Karpas-422 (cell line): ENCODE measurements at regions not wholly inside any gene's neighbourhood (a gene's known extent, or its start where the extent isn't known, plus 50 kb on each side); places are given as distances from the start of the nearest gene placed in this dataset.

Experiments used
- DNase-seq: peaks from one replicate; pipeline ENCODE4 v3.0.0-alpha.2; 2015
- H2AFZ ChIP-seq: fragments of 200-600 bp; sonication (generic); 2 replicates; pipeline ENCODE4 v1.6.1; 2014; ENCODE audit warnings: antibody characterized with exemption, low read length, mixed read lengths
- H3K27ac ChIP-seq: fragments of 200-600 bp; sonication (generic); 2 replicates; pipeline ENCODE4 v1.5.1; 2014; ENCODE audit warnings: mild to moderate bottlenecking, low read length, moderate library complexity
- H3K27me3 ChIP-seq: fragments of 200-600 bp; sonication (generic); 2 replicates; pipeline ENCODE4 v1.6.1; 2014; ENCODE audit warnings: low read length, mixed read lengths
- H3K36me3 ChIP-seq: fragments of 200-600 bp; sonication (generic); 2 replicates; pipeline ENCODE4 v1.6.1; 2014; ENCODE audit warnings: low read length, mixed read lengths; ENCODE audit not compliant: insufficient read depth
- H3K4me1 ChIP-seq: fragments of 200-600 bp; sonication (generic); 2 replicates; pipeline ENCODE4 v1.6.1; 2014; ENCODE audit warnings: mild to moderate bottlenecking, low read length, mixed read lengths
- H3K4me2 ChIP-seq: fragments of 200-600 bp; sonication (generic); 2 replicates; pipeline ENCODE4 v1.6.1; 2014; ENCODE audit warnings: low read length, low read depth, mild to moderate bottlenecking; ENCODE audit not compliant: poor library complexity, severe bottlenecking
- H3K4me3 ChIP-seq: fragments of 200-600 bp; sonication (generic); 2 replicates; pipeline ENCODE4 v1.5.1; 2014; ENCODE audit warnings: mild to moderate bottlenecking, antibody characterized with exemption, low read length, mixed read lengths
- H3K79me2 ChIP-seq: fragments of 200-600 bp; sonication (generic); 2 replicates; pipeline ENCODE4 v1.6.1; 2014; ENCODE audit warnings: mild to moderate bottlenecking, low read length, mixed read lengths
- H3K9ac ChIP-seq: fragments of 200-600 bp; sonication (generic); 2 replicates; pipeline ENCODE4 v1.6.0; 2014; ENCODE audit warnings: low read length
- H3K9me2 ChIP-seq: fragments of 200-600 bp; sonication (generic), shearing (Covaris generic); replicated peaks from 2 replicates; pipeline ENCODE4 v1.6.0; 2014; ENCODE audit warnings: mild to moderate bottlenecking, low read length, moderate library complexity; ENCODE audit not compliant: insufficient read depth
- H3K9me3 ChIP-seq: fragments of 300-700, 200-600 bp; sonication (generic); 2 replicates; pipeline ENCODE4 v1.6.1; 2014; ENCODE audit warnings: low read length, mixed read lengths
- H4K20me1 ChIP-seq: fragments of 200-600 bp; sonication (generic); 2 replicates; pipeline ENCODE4 v1.6.1; 2014; ENCODE audit warnings: mild to moderate bottlenecking, antibody characterized with exemption, low read length, low read depth; ENCODE audit not compliant: insufficient read depth

DNA sequence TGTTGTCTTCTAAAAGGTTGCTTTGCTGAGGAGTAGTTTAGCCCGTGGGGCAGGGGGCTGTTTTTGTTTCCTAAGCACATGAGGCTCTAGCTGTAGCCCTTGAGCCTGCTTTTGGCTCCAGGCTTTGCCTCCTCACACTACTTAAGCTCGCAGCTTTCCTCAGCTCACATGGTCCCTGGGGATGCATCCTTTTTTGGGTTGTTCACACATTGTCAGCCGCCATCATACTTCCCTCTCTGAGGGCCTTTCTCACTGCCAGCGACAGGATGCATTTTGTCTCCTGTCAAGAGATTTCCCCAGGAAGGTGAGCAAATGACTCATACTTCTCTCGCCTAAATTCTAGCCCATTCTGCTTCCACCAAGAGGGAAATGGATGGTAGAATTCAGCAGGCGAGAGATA is 279.5 kb upstream of the PKDCC start:
- Histone ChIP-seq H3K9me3 (no peaks in the 10 kb centered on the region), H4K20me1 (no peaks in the 10 kb centered on the region), H3K27ac (no peak overlapping the region), H3K9me2 (no peaks in the 10 kb centered on the region), H3K36me3 (no peaks in the 10 kb centered on the region), H3K79me2 (no peaks in the 10 kb centered on the region), H3K27me3 (no peaks in the 10 kb centered on the region), H3K4me1 (peaks cover 3% of the 10 kb centered on the region), H3K4me3 (no peak overlapping the region), H2AFZ (no peak overlapping the region), H3K4me2 (no peak overlapping the region), H3K9ac (no peak overlapping the region)
- no peak for DNase-seq

DNA sequence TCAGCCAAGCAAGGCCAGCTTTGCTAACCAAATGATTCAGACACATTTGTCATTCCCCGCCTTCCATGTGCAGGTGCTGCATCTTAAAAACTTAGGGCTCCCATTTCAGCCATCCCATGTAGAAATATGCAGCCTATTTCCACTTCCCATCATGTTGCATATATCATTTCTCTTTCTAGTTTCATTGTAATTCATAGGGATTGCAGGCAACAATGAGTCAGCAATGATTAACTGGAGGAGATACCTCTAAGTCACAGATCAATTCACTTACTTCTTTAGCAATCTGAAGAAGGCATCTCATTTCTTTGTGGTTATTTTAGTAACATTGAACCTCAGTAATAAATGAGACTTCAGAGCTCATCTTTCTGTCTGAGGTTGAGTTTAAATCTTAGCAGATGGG is 276.1 kb upstream of the PKDCC start:
- no peak overlapping the region for H3K9ac ChIP-seq
- H3K9me3 ChIP-seq, result no peaks in the 10 kb centered on the region
- H3K36me3 ChIP-seq, result no peaks in the 10 kb centered on the region
- H2AFZ ChIP-seq, result no peak overlapping the region
- H3K27me3 ChIP-seq, result no peaks in the 10 kb centered on the region
- no peaks in the 10 kb centered on the region for H3K9me2 ChIP-seq
- no peak overlapping the region for H3K4me3 ChIP-seq
- H4K20me1 ChIP-seq, result no peaks in the 10 kb centered on the region
- no peak for DNase-seq
- H3K79me2 ChIP-seq, result no peaks in the 10 kb centered on the region
- no peak overlapping the region for H3K4me2 ChIP-seq
- H3K4me1 ChIP-seq, result peaks cover 3% of the 10 kb centered on the region
- H3K27ac ChIP-seq, result no peak overlapping the region

DNA sequence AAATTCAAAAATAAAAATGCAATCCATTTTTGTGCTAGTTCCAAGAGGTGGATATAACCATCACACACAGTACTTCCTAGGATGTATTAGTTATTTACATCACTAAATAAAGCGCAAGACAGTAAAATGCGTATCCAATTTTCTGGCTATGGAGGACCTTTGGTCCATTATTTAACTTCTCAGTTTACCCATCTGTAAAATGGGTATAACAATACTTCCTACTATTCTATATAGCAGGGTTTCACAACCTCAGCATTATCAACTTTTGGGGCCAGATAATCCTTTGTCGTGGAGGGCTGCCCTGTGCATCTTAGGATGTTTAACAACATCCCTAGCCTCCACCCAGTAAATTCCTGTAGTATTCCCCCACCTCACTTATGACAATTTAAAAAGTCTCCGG is 275.1 kb upstream of the PKDCC start:
- H3K9me3 ChIP-seq, result no peaks in the 10 kb centered on the region
- H3K9ac ChIP-seq, result no peak overlapping the region
- H3K79me2 ChIP-seq, result no peaks in the 10 kb centered on the region
- DNase-seq, result no peak
- no peaks in the 10 kb centered on the region for H3K36me3 ChIP-seq
- H4K20me1 ChIP-seq, result no peaks in the 10 kb centered on the region
- H2AFZ ChIP-seq, result no peak overlapping the region
- H3K27ac ChIP-seq, result no peak overlapping the region
- H3K4me1 ChIP-seq, result peaks cover 3% of the 10 kb centered on the region
- H3K27me3 ChIP-seq, result no peaks in the 10 kb centered on the region
- H3K4me2 ChIP-seq, result no peak overlapping the region
- H3K9me2 ChIP-seq, result no peaks in the 10 kb centered on the region
- no peak overlapping the region for H3K4me3 ChIP-seq

DNA sequence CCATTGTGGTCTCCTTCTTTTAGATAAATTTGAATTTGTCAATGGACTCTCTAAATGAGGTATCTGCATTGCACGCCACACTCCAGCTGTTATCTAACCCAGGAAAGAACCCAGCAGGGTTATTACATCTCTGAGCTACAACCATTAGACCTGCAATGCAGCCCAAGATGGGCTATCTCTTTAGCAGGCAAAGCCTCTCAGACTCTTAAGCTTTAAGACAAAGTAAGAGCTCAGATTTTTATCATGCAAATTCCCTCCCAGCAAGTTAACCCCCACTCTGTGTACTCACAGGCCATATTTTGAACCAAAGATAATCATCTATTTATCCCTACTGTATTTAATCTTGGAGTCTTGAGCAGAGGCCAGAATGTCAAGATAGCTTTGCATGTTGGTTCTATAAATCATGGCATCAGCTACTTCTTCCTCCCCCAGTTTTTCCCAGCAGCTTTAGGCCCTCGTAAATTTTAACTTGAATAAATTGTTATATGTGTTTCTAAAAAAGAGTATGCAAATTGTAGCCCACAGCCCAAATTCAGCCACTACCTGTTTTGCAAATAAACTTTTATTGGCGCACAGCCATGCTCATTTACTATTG is 273.7 kb upstream of the PKDCC start:
- Histone ChIP-seq H3K4me2 (no peak overlapping the region), H3K27me3 (no peaks in the 10 kb centered on the region), H3K4me1 (peaks cover 3% of the 10 kb centered on the region), H3K9ac (no peak overlapping the region), H3K4me3 (no peak overlapping the region), H4K20me1 (no peaks in the 10 kb centered on the region), H3K36me3 (no peaks in the 10 kb centered on the region), H3K9me2 (no peaks in the 10 kb centered on the region), H3K27ac (no peak overlapping the region), H2AFZ (no peak overlapping the region), H3K9me3 (no peaks in the 10 kb centered on the region), H3K79me2 (no peaks in the 10 kb centered on the region)
- no peak for DNase-seq

DNA sequence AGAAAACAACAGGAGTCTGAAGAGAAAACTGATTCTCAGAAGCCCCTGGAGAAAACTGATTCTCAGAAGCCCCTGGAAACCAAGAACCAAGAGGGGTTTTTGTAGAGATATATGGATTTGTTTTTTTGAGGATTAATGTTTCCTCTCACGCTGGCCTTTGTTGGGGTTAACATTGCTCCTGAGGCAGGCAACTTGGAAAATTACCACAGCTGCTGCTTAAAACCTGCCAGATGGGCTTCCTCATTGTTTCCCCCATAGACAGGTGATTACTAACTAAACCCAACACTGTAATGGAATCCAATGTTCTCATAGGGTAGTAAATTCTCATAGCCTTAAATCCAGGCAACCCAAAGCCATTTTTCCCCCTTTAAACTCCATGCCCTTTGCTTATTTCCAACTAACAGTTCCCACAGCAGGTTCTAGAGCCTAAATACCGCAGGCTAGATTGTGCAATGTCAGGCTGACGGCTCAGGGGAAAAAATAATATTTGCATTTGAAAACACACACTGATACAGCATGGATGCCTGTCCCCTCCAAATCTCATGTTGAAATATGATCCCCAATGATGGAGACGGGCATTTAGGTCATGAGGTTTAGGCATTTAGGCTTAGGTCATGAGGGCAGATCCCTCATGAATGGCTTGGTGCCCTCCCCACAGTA is 272.3 kb upstream of the PKDCC start:
- no peaks in the 10 kb centered on the region for H3K36me3 ChIP-seq
- H3K4me2 ChIP-seq, result no peak overlapping the region
- no peak overlapping the region for H3K27ac ChIP-seq
- H3K4me1 ChIP-seq, result peaks cover 3% of the 10 kb centered on the region
- no peaks in the 10 kb centered on the region for H4K20me1 ChIP-seq
- no peaks in the 10 kb centered on the region for H3K9me2 ChIP-seq
- no peaks in the 10 kb centered on the region for H3K27me3 ChIP-seq
- H3K4me3 ChIP-seq, result no peak overlapping the region
- H3K9me3 ChIP-seq, result no peaks in the 10 kb centered on the region
- no peak for DNase-seq
- no peak overlapping the region for H3K9ac ChIP-seq
- H2AFZ ChIP-seq, result no peak overlapping the region
- H3K79me2 ChIP-seq, result no peaks in the 10 kb centered on the region

DNA sequence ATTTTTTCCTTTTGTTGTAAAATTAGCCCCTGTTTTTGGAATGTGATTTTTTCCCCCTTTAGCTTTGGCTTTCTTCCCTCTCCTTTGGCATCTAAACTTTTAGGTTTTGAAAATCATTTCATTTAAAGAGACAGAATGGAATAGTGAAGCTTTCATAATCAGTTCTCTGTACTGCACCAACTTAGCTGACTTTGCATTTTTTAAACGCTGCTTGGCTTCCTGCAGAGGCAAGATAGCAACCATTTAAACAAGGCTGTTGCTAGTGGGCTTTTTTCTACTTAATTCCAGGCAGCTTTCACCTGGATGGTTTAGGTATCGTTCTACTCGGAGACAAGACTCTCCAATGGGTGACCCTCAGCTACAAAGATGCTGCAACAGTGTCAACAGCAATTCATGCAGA is 267.9 kb upstream of the PKDCC start:
- Histone ChIP-seq H2AFZ (no peak overlapping the region), H3K27me3 (no peaks in the 10 kb centered on the region), H3K36me3 (no peaks in the 10 kb centered on the region), H3K9ac (no peak overlapping the region), H3K27ac (no peak overlapping the region), H3K4me3 (no peak overlapping the region), H3K9me2 (no peaks in the 10 kb centered on the region), H3K9me3 (no peaks in the 10 kb centered on the region), H3K4me2 (no peak overlapping the region), H4K20me1 (no peaks in the 10 kb centered on the region), H3K79me2 (no peaks in the 10 kb centered on the region), H3K4me1 (no peaks in the 10 kb centered on the region)
- DNase-seq, result no peak

DNA sequence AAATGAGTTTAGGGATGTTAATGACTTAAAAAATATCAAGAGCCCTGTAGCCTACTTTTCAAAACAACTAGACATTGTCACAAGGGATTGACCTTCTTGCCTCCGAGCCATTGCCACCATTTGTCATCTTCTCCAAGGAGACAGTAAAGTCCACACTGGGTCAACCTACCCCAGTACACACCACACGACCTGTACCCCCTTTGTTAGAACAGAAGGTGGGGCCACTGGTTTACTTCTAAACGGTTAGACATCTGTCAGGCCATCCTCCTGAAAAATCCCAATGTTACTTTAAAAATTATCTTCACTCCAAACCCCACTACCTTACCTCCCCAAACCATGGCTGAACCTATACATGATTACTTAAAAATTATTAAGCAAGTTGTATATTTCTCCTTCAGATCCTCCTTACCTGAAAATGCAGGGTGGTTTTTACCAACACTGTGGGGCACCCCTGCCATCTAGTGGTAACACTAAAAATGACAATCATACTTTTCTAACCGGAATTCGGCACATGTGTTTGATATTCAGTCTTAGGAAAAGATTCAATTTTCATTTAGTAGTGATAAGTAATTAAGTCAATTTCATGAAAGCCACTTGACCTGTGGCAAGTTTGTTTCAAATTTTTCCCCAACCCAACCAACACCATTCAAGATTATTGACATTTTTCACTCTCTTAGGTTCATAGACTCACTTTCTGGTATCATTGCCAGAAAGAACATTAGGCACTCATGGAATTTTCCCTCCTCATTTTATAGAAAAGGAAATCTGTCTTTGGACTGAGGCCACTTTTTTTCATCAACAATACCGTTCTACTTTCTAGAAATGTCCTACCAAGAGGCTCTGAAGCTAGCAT is 265.3 kb upstream of the PKDCC start:
- DNase-seq, result peak; percentile 76
- H3K9me3 ChIP-seq, result no peaks in the 10 kb centered on the region
- H3K4me3 ChIP-seq, result no peak overlapping the region

DNA sequence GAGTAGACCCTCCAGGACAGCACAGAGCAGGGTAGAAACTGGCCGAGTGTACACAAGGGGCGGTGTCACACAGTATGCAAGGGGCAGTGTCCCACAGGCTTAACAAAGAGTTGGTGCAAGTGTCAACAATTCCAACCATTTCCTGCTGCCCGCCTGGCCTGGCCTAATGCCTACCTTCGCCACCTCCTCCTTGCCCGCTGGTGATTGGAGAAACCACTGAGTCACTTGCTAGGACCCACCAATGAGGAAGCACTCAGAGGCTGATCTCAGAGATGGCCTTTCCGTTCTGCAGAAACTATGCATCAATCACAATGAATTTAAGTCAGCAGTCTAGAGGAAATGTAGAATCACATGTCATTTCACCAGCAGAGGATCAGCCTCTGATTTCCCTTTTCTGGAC is 263.3 kb upstream of the PKDCC start:
- Histone ChIP-seq H3K4me1 (no peaks in the 10 kb centered on the region), H2AFZ (no peak overlapping the region), H3K9me2 (no peaks in the 10 kb centered on the region), H3K79me2 (no peaks in the 10 kb centered on the region), H3K27ac (no peak overlapping the region), H3K9ac (no peak overlapping the region), H3K4me3 (no peak overlapping the region), H3K4me2 (no peak overlapping the region), H3K36me3 (no peaks in the 10 kb centered on the region), H3K27me3 (no peaks in the 10 kb centered on the region), H3K9me3 (no peaks in the 10 kb centered on the region), H4K20me1 (no peaks in the 10 kb centered on the region)
- no peak for DNase-seq

More for the DNA sequence above, 265.3 kb upstream of the PKDCC start:
- Histone ChIP-seq H3K36me3 (no peaks in the 10 kb centered on the region), H3K27ac (no peak overlapping the region), H3K27me3 (no peaks in the 10 kb centered on the region), H3K4me2 (no peak overlapping the region), H2AFZ (no peak overlapping the region), H3K9ac (no peak overlapping the region), H4K20me1 (no peaks in the 10 kb centered on the region), H3K79me2 (no peaks in the 10 kb centered on the region), H3K4me1 (no peaks in the 10 kb centered on the region), H3K9me2 (no peaks in the 10 kb centered on the region)
